GM12875 (cell line): ENCODE measurements at regions not wholly inside any gene's neighbourhood (a gene's known extent, or its start where the extent isn't known, plus 50 kb on each side); places are given as distances from the start of the nearest gene placed in this dataset.

Experiments
- H3K4me3 ChIP-seq: one replicate; pipeline ENCODE4 v1.5.1; 2011; ENCODE audit warnings: low read depth, low read length, control low read depth
- TF ChIP-seq, protein P1 (sequence below): IDR thresholded peaks from 2 replicates; pipeline ENCODE4 v1.5.1; 2011; ENCODE audit warnings: low read depth, mild to moderate bottlenecking, control low read depth, inconsistent platforms, low read length, moderate library complexity, borderline replicate concordance; ENCODE audit not compliant: insufficient read depth

DNA sequence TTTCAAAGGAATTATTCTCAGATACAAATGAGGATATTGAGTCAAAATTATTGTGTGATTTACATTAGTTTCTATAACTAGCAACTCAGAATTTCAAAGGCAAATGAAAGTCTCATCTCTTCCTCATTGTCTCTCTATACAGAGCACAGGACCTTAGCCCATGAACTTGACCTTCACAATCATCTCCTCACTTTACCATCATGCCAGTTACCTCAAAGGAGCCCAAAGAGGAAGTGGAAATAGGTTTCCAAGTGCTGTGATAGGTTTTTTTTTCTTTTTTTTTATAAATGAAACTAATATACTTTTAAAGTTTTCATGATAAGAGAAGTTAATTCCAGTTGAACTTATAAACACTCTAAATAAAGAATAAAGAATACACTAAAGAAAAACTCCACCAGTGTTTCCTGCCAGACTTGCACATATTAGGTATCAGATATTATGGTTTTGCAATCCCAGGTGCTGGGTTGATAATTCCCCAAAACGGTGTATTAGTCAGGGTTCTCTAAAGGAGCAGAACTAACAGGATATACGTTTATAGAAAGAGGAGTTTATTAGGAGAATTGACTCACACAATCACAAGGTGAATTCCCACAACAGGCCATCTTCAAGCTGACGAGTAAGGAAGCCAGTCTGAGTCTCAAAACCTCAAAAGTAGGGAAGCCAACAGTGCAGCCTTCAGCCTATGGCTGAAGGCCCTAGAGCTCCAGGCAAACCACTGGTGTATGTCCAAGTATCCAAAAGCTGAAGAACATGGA lies 50.1 kb upstream of the ADAMTS16 start:
- TF ChIP-seq, protein P1, sequence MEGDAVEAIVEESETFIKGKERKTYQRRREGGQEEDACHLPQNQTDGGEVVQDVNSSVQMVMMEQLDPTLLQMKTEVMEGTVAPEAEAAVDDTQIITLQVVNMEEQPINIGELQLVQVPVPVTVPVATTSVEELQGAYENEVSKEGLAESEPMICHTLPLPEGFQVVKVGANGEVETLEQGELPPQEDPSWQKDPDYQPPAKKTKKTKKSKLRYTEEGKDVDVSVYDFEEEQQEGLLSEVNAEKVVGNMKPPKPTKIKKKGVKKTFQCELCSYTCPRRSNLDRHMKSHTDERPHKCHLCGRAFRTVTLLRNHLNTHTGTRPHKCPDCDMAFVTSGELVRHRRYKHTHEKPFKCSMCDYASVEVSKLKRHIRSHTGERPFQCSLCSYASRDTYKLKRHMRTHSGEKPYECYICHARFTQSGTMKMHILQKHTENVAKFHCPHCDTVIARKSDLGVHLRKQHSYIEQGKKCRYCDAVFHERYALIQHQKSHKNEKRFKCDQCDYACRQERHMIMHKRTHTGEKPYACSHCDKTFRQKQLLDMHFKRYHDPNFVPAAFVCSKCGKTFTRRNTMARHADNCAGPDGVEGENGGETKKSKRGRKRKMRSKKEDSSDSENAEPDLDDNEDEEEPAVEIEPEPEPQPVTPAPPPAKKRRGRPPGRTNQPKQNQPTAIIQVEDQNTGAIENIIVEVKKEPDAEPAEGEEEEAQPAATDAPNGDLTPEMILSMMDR, result no peak
- no peak overlapping the region for H3K4me3 ChIP-seq
